ENCODE measurements at regions not wholly inside any gene's neighbourhood (a gene's known extent, or its start where the extent isn't known, plus 50 kb on each side); places are given as distances from the start of the nearest gene placed in this dataset.
"Not testable (repeated sequence)": the region's sequence is repeated elsewhere in the genome, so short reads cannot be mapped to it uniquely, and the experiment has no call there.

- Mint-ChIP-seq H3K27me3 (ENCODE audit: low read depth) (no peaks in the 10 kb centered on the region), H3K9me3 (no peaks in the 10 kb centered on the region), H3K4me1 (no peaks in the 10 kb centered on the region), H3K36me3 (ENCODE audit: low read depth) (no peaks in the 10 kb centered on the region), H3K27ac (no peak overlapping the region), H3K4me3 (no peak overlapping the region)
- no peak for TF ChIP-seq CTCF (IDR thresholded peaks at IDR 0.05; ENCODE audit: unreplicated experiment in 3 of 3)
These were observed 290.8 kb upstream of the LUZP2 start for GRCh38 chr11:24206030-24206429.

GRCh38 chr11:24206511-24206910 lies 290.3 kb upstream of the LUZP2 start:
- Mint-ChIP-seq H3K4me1 (no peaks in the 10 kb centered on the region), H3K4me3 (no peak overlapping the region), H3K27me3 (ENCODE audit: low read depth) (no peaks in the 10 kb centered on the region)

DNA sequence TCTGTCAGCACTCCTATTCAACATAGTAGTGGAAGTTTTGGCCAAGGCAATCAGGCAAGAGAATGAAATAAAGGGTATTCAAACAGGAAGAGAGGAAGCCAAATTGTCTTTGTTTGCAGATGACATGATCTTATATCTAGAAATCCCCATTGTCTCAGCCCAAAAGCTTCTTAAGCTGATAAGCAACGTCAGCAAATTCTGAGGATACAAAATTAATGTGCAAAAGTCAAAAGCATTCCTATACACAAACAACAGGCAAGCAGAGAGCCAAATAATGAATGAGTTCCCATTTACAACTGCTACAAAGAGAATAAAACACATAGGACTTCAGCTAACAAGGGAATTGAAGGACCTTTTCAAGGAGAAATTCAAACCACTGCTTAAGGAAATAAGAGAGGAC lies 280.4 kb upstream of the LUZP2 start:
- H3K27me3 Mint-ChIP-seq (ENCODE audit: low read depth), result no peaks in the 10 kb centered on the region
- H3K4me1 Mint-ChIP-seq, result no peaks in the 10 kb centered on the region
- H3K4me3 Mint-ChIP-seq, result no peak overlapping the region
- peaks cover 7% of the 10 kb centered on the region for H3K9me3 Mint-ChIP-seq
- H3K36me3 Mint-ChIP-seq (ENCODE audit: low read depth), result no peaks in the 10 kb centered on the region
- no peak for TF ChIP-seq CTCF (IDR thresholded peaks at IDR 0.05; ENCODE audit: unreplicated experiment in 3 of 3)
- no peak overlapping the region for H3K27ac Mint-ChIP-seq

More at GRCh38 chr11:24206511-24206910, 290.3 kb upstream of the LUZP2 start:
- no peaks in the 10 kb centered on the region for H3K36me3 Mint-ChIP-seq (ENCODE audit: low read depth)
- H3K9me3 Mint-ChIP-seq, result no peaks in the 10 kb centered on the region
- no peak overlapping the region for H3K27ac Mint-ChIP-seq
- no peak for TF ChIP-seq CTCF (IDR thresholded peaks at IDR 0.05; ENCODE audit: unreplicated experiment in 3 of 3)

- not testable (repeated sequence) for H3K27ac Mint-ChIP-seq; H3K4me1 Mint-ChIP-seq; H3K9me3 Mint-ChIP-seq; H3K36me3 Mint-ChIP-seq (ENCODE audit: low read depth); H3K27me3 Mint-ChIP-seq (ENCODE audit: low read depth); H3K4me3 Mint-ChIP-seq
These were observed 279.5 kb upstream of the LUZP2 start for GRCh38 chr11:24217319-24217718.

- H3K9me3 Mint-ChIP-seq, result peaks cover 16% of the 10 kb centered on the region
- H3K27me3 Mint-ChIP-seq (ENCODE audit: low read depth), result no peaks in the 10 kb centered on the region
- no peak for TF ChIP-seq CTCF (IDR thresholded peaks at IDR 0.05; ENCODE audit: unreplicated experiment in 3 of 3)
- H3K4me3 Mint-ChIP-seq, result no peak overlapping the region
- H3K36me3 Mint-ChIP-seq (ENCODE audit: low read depth), result no peaks in the 10 kb centered on the region
- H3K27ac Mint-ChIP-seq, result no peak overlapping the region
- peaks cover 6% of the 10 kb centered on the region for H3K4me1 Mint-ChIP-seq
These were observed 271.4 kb upstream of the LUZP2 start for GRCh38 chr11:24225501-24225900.

DNA sequence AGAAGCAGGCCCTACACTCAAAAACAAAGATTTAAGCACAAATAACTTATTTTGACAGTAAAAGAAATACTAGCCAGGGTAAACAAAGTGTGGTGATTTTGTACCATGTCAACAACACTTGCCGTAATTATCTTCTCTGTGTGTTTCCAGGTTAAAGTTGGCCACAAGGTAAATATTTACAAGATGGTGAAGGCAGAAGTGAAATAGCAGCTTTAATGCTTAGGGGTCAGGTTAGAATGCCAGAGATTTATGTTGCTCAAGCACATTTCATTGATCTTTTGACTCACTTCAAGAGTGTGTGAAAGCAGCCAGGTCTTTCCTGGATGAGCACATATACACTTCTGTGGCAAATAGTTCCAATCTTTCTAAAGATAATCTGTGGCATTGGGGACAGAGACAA lies 270.2 kb upstream of the LUZP2 start:
- no peaks in the 10 kb centered on the region for H3K27me3 Mint-ChIP-seq (ENCODE audit: low read depth)
- no peak for TF ChIP-seq CTCF (IDR thresholded peaks at IDR 0.05; ENCODE audit: unreplicated experiment in 3 of 3)
- H3K4me1 Mint-ChIP-seq, result peaks cover 6% of the 10 kb centered on the region
- peaks cover 16% of the 10 kb centered on the region for H3K9me3 Mint-ChIP-seq
- no peak overlapping the region for H3K4me3 Mint-ChIP-seq
- H3K36me3 Mint-ChIP-seq (ENCODE audit: low read depth), result no peaks in the 10 kb centered on the region
- no peak overlapping the region for H3K27ac Mint-ChIP-seq
